Mesodermal cell (in vitro differentiated cells): ENCODE measurements at regions not wholly inside any gene's neighbourhood (a gene's known extent, or its start where the extent isn't known, plus 50 kb on each side); places are given as distances from the start of the nearest gene placed in this dataset.

ENCODE experiments used
- H3K27ac ChIP-seq: 2 replicates; pipeline ENCODE4 v1.7.0; 2013; ENCODE audit warnings: mild to moderate bottlenecking, low read depth, low read length, moderate library complexity; ENCODE audit not compliant: severe bottlenecking
- H3K36me3 ChIP-seq: 2 replicates; pipeline ENCODE4 v1.7.1; 2013; ENCODE audit warnings: mild to moderate bottlenecking, low read length, moderate library complexity; ENCODE audit not compliant: control insufficient read depth, insufficient read depth
- H3K4me1 ChIP-seq: one replicate; pipeline ENCODE4 v1.7.1; 2013; ENCODE audit warnings: mild to moderate bottlenecking, low read length; ENCODE audit not compliant: insufficient read depth, control insufficient read depth, poor library complexity, severe bottlenecking
- H3K4me3 ChIP-seq: 2 replicates; pipeline ENCODE4 v1.7.0; 2013; ENCODE audit warnings: low read length, control low read depth, mild to moderate bottlenecking; ENCODE audit not compliant: insufficient read depth, poor library complexity, severe bottlenecking; ENCODE audit errors: extremely low read depth
- H3K9me3 ChIP-seq: 2 replicates; pipeline ENCODE4 v1.7.1; 2013; ENCODE audit warnings: mild to moderate bottlenecking, low read length, moderate library complexity; ENCODE audit not compliant: control insufficient read depth
- WGBS, 2 experiments: methylation state at CpG; one replicate each; pipeline ENCODE4 v1.1.5; 2013; ENCODE audit warnings: missing lambda C conversion rate in 2 of 2; ENCODE audit not compliant: insufficient coverage in 2 of 2; 5-methylcytosine and 5-hydroxymethylcytosine counted together

DNA sequence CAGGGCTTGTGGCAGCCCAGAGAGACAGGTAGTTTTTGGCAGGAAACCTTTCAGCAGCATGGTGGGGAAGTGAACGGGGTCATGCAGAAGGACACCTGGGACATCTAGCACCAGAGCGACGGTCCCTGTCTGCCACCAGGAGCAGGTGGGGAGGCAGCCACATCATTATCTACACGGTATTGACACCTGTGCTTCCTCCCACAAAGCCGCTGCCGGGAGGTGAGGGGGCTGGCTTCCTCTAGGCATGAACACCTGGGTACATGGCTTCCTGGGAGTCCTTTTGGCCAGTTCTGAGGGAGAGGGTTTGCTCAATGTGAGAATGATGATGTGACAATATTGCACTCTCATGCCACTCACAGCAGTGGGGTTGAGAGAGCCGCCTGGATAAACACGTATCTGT, 275.2 kb downstream of the ACTR3B start:
- H3K27ac ChIP-seq = no peak overlapping the region
- H3K4me3 ChIP-seq = no peak overlapping the region
- 83 to 85% methylated on average over 3 to 4 of the region's 8 CpGs for WGBS, 2 experiments
- H3K9me3 ChIP-seq = no peaks in the 10 kb centered on the region
- H3K4me1 ChIP-seq = no peaks in the 10 kb centered on the region
- H3K36me3 ChIP-seq = no peaks in the 10 kb centered on the region

DNA sequence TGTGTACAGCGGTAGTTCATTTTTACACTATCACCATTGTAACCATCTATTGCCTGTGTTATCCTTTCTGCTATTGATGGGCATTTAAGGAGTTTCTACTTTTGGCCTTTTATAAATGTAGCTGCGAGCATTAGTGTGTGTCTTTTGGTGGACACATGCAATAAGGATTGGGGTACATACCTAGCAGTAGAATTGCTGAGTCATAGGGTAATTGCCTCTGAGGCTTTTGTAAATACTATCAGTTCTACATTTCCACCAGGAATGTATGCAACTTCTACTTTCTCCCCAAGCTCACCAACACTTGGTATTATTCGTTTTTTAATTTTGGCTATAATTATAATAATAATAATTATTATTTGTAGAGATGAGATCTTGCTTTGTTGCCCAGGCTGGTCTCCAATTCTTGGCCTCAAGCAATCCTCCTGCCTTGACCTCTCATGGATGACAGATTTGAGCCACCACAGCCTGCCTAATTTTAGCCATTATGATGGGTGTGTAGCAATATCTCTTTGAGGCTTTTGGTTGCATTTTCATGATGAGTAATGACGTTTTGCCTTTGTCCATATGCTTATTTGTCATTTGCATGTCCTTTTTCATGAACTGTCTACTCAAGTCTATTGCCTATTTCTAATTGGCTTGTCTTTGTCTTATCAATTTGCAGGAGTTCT, 277.0 kb downstream of the ACTR3B start:
- whole genome bisulfite sequencing, 2 experiments = 80% methylated on average over 1 of the region's 4 CpGs; no CpG with 5 or more reads in 1 of the 2 experiments
- Histone ChIP-seq H3K9me3 (no peaks in the 10 kb centered on the region), H3K27ac (no peak overlapping the region), H3K4me1 (no peaks in the 10 kb centered on the region), H3K36me3 (no peaks in the 10 kb centered on the region), H3K4me3 (no peak overlapping the region)

DNA sequence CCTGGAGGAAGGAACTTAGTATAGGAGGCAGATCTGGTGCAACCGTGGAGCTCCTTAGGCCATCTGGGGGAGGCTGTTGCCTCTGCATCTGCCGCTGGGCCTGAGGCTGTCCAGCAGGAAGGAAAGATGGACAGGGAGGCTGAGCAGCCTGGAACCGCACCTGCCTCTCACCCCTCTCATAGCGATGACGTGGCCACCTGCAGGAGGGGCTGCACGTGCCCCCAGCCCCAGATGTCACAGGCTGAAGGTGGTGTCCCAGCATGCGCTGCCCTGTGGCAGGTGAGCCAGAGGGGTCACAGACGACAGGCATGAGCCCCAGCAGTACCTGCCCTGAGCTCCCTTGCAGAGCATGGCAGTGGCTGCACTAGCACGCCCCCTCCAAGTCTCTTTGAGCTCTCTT, 283.9 kb downstream of the ACTR3B start:
- WGBS, 2 experiments = 82 to 84% methylated on average over 4 to 5 of the region's 9 CpGs
- Histone ChIP-seq H3K27ac (no peak overlapping the region), H3K9me3 (no peaks in the 10 kb centered on the region), H3K4me1 (no peaks in the 10 kb centered on the region), H3K36me3 (no peaks in the 10 kb centered on the region), H3K4me3 (no peak overlapping the region)

DNA sequence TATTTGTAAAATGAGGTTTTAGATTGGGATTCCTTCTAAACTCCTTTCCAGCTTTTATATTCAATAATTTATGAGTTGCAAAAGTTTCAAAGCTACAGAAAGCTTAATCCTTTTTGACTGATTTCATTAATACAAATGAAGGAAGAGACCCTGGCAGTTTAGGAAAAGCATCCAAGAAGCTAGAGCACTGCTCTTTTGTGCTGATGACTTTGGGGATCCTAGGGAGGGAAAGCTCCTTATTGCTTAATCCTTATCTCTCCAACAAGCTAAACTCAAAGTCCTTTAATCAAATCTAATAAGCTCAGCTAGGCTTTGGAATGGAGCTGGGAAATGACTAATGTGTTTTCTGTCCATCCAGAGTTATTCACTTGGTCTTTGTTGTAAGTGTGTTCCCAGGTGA, 285.4 kb downstream of the ACTR3B start:
- Histone ChIP-seq H3K9me3 (no peaks in the 10 kb centered on the region), H3K4me1 (no peaks in the 10 kb centered on the region), H3K27ac (no peak overlapping the region), H3K36me3 (no peaks in the 10 kb centered on the region), H3K4me3 (no peak overlapping the region)

DNA sequence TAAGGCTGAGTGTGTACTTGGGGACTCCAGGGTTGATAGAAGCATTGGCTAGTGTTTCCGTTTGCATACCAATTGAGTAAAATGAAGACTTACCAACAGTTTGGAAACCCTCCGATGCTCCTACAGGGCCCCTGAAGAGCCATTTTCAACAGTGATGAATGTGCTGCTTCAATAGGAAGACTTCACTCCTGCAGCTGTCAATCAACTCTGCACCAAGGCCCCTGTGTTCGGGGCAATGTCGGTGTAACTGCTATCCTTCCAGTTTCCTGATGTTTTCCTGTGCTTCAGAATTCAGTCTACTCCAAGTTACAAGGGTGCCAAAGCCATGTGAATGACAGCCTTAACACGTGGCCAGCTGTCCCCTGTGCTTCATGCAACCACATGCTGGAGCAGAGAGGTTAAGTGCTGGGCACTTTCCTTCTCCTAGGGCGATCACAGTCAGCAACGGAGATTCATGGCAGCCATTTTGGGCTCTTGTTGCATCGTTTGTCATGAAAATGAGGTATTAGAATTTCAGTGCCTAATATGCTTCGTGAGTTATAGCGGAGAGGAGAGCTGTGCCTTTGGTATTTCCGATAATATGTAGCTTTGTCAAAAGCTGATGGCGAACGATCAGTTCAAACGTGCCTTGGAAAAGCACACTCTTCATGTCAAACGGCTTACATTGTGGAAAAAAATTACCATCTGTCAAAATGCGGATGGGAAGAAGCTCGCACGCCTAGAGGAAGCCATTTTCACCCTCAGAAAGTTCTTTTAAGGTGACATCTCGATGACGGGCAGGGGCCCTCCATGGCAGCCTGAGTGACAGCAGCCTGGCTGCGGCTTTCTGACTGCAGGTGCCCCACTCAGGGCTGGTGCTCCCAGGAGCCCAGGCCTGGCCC, 287.8 kb downstream of the ACTR3B start:
- 86 to 94% methylated on average over 19 to 21 of the region's 21 CpGs for WGBS, 2 experiments
- Histone ChIP-seq H3K4me1 (no peaks in the 10 kb centered on the region), H3K9me3 (no peaks in the 10 kb centered on the region), H3K27ac (no peak overlapping the region), H3K4me3 (no peak overlapping the region), H3K36me3 (no peaks in the 10 kb centered on the region)

DNA sequence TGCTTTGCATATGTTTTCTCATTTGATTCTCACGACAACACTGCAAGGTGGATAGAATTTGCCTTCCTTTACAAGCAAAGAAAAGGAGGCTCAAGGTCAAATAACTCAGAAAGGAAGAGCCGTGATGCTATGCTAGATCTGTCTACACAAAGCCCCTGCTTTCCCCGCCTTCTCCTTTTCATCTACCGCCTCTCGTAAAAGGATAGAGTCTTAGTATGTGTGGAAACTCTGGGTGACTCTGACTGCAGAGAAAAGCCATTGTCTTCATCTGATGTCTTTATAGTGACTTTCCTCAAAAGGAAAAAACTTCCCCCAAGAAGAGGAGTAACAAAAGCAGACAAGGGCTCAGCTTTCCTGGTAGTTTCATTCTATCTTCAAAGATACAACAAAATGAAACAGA, 292.7 kb downstream of the ACTR3B start:
- no peak overlapping the region for H3K27ac ChIP-seq
- no peak overlapping the region for H3K4me3 ChIP-seq
- H3K9me3 ChIP-seq = no peaks in the 10 kb centered on the region
- no peaks in the 10 kb centered on the region for H3K36me3 ChIP-seq
- WGBS, 2 experiments = 57 to 67% methylated on average over 2 to 4 of the region's 5 CpGs
- H3K4me1 ChIP-seq = no peaks in the 10 kb centered on the region

DNA sequence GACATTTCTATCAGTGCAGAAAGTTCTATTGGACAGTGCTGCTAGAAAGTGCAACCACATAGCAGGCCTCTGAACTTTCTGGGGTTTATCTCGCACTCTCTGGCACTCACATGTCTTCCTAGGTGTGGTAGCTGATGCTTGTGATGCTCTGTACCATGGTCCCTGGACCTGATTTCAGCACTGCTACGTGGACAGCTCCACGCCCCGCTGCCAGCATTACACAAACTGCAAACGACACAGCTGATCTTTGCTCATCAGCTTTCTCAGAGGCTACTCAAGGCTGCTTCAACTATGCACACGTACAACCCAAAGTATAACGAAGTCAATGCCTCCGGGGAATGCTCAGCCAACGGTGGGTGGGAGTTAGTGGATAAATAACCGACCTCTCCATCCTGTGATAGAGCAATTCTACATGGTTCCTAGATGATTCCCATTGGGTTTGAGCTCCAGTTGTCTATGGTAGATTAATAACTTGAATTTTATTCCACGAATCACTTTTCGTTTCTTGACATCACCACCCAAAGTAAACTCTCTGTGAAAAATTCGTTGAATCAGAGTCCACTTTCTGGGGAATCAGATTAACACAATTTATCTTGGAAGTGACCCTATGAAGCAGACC, 302.5 kb downstream of the ACTR3B start:
- Histone ChIP-seq H3K9me3 (no peaks in the 10 kb centered on the region), H3K4me3 (no peak overlapping the region), H3K4me1 (no peaks in the 10 kb centered on the region), H3K36me3 (no peaks in the 10 kb centered on the region), H3K27ac (no peak overlapping the region)
- 25 to 38% methylated on average over 3 to 6 of the region's 13 CpGs for WGBS, 2 experiments

DNA sequence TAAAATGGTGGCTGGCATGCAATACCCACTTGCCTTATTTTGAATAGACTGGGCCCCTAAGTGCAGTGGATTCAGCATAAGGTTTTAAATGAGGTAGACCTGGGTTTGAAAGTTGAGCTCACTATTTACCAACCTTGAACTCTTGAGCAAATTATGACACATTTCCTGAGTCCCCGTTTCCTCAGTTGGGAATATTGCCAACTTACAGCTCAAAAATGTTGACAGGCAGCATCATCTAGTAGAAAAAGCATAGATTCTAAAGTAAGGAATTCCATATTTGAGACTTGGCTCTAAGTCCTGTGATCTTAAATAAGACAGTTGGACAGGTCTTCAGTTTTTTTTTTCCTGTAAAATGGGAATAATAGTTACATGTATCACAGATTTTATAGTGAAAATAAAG, 305.5 kb downstream of the ACTR3B start:
- no peaks in the 10 kb centered on the region for H3K4me1 ChIP-seq
- no peak overlapping the region for H3K27ac ChIP-seq
- no peaks in the 10 kb centered on the region for H3K36me3 ChIP-seq
- no peaks in the 10 kb centered on the region for H3K9me3 ChIP-seq
- 86% methylated on average over 1 of the region's 1 CpG; no CpG with 5 or more reads in 1 of the 2 experiments for WGBS, 2 experiments
- no peak overlapping the region for H3K4me3 ChIP-seq

DNA sequence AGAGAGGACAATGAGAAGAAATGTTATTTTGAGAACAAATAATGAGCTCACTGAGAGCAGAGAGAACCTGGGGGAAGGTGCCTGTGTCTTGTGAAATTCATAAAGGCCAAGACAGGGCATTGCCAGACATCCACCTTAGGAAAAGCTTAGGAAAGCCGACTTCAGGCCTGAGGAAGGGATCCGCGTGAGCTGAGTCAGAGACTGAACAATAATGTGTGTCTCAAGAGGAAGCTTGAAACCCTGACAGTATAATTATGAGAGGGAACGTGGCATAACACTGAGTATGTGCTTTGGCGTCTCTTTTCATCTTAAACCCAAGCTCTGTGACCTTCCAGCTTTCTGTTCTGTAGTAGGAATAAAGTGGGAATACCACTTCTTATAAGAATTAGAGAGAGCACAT, 307.2 kb downstream of the ACTR3B start:
- WGBS, 2 experiments = 69 to 82% methylated on average over 3 to 5 of the region's 5 CpGs
- no peaks in the 10 kb centered on the region for H3K9me3 ChIP-seq
- H3K4me3 ChIP-seq = no peak overlapping the region
- no peaks in the 10 kb centered on the region for H3K4me1 ChIP-seq
- no peak overlapping the region for H3K27ac ChIP-seq
- H3K36me3 ChIP-seq = no peaks in the 10 kb centered on the region

DNA sequence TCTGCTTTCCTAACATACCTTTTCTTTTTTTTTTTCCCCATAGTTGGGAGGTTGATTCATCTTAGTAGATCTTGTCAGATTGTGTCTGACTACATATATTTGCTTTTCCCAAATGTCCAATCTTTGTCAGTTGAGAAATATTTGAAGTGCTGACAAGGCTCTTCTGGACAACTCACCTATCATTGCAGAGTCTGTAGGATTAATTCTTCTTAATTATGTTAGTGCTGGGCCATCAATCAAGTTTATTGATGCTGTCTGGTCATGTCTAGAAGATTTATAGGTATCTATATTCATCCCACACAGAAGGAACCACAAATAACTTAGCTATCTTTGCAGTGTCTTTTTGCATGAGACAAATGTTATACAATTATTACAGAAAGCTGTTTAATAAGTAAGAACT, 310.6 kb downstream of the ACTR3B start:
- no peak overlapping the region for H3K27ac ChIP-seq

DNA sequence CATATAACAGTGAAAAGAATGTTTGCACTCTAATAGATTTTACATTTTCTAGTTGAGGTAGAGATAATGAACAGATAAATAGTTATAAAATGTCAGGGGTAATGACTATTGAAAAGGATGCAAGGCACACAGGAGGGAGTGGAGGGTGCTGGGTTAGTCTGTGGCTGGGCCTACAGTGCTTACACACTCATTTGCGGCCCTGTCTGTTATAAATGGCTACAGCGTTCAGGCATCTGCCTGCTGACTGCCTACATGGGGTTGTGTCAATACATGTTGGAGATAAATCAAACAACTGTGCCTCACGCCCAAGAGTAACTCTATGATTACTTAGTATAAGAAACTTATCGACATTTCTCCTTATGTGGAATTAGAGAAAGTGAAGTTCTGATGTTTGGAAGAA, 313.3 kb downstream of the ACTR3B start:
- Histone ChIP-seq H3K9me3 (no peaks in the 10 kb centered on the region), H3K4me3 (no peak overlapping the region), H3K27ac (no peak overlapping the region), H3K36me3 (no peaks in the 10 kb centered on the region), H3K4me1 (no peaks in the 10 kb centered on the region)
- 80% methylated on average over 1 to 2 of the region's 4 CpGs for WGBS, 2 experiments

More for the DNA sequence above, 310.6 kb downstream of the ACTR3B start:
- no peaks in the 10 kb centered on the region for H3K9me3 ChIP-seq
- H3K36me3 ChIP-seq = no peaks in the 10 kb centered on the region
- H3K4me3 ChIP-seq = no peak overlapping the region
- no peaks in the 10 kb centered on the region for H3K4me1 ChIP-seq
